Muscle of arm (tissue), 1 donor: ENCODE measurements at regions not wholly inside any gene's neighbourhood (a gene's known extent, or its start where the extent isn't known, plus 50 kb on each side); places are given as distances from the start of the nearest gene placed in this dataset.
"Not testable (repeated sequence)": the region's sequence is repeated elsewhere in the genome, so short reads cannot be mapped to it uniquely, and the experiment has no call there.

Experiments
- DNase-seq: peaks from one replicate; pipeline ENCODE4 v3.0.0-alpha.2; 2013

DNA sequence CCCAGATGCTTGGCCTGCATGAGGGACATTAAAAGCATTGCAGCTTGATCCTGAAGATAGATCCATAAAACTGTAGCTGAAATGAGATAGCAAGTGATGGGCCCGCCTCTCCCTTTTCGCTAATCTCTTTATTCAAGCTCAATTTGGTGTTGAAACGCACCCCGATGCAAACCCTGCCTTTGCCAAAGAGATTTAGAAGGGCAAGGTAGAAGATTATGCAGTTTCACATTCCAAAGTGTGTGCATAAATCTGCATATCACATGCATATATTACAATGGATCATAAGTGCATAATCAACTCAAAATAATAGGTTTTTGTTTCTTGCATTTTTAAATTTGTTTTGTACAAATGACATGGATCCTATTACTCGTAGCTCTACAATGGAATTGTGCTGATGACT is 80.1 kb upstream of the SHANK2 start:
- no peak for DNase-seq

GRCh38 chr11:71332046-71332445 is 79.7 kb upstream of the SHANK2 start:
- no peak for DNase-seq

DNA sequence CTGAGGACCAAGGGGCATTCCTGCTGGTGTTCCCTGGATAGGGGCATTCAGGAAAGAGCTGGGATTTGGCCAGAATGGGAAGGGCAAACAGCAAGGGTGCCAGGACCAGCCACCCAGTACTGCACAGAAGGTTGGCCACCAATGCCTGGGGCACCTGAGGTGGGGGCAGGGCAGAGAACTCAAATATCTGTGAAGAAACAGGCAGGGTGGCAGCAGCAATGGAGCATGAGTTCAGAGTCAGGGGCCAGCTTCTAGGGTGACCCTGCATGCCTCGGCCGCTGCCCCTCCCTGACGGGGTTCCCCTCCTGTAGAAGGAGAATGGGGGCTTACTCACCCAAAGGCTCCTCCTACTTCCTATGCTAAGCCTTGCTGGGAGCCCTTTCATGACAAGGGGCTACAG is 79.3 kb upstream of the SHANK2 start:
- no peak for DNase-seq

DNA sequence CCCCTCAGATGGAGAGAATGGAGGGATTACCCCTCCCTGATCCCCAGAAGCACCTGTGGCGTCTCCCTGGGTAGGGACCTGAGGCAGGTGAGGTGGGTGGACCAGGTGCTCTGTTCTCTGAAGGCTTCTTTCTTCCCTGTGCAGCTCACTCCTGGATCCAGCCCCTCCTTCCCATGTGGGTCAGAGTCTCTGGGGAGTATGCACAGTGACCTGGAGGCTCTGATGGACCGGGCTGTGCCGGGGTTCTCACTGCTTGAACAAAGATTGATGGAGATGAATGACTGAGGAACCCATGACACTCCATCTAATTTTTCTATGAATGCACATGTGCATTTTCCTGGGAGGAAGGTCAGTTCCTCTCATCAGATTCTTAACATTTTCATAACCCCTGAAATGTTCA is 78.6 kb upstream of the SHANK2 start:
- no peak for DNase-seq

DNA sequence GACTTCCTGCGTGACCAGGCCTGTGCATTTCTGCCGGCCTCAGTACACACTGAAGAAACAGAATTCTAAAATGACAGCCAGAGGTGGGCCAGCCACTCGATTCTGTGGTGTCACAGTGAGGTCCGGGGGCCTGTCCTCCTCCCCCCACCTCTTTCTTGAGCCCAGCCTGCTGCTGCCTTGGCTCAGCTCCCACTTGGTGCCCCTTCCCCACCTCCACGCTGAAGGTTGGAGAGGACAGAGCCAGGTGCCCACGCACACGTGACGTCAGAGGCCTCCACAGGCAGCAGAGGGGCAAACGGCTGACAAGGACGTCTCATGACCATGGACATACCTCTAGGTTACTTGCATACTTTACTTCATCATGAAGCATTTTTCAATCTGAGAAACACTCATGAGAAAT is 78.0 kb upstream of the SHANK2 start:
- no peak for DNase-seq

- DNase-seq, result no peak
Measured at GRCh38 chr11:71329786-71330185, 77.4 kb upstream of the SHANK2 start.

- DNase-seq, result no peak
Measured at GRCh38 chr11:71329165-71329510, 76.8 kb upstream of the SHANK2 start.

DNA sequence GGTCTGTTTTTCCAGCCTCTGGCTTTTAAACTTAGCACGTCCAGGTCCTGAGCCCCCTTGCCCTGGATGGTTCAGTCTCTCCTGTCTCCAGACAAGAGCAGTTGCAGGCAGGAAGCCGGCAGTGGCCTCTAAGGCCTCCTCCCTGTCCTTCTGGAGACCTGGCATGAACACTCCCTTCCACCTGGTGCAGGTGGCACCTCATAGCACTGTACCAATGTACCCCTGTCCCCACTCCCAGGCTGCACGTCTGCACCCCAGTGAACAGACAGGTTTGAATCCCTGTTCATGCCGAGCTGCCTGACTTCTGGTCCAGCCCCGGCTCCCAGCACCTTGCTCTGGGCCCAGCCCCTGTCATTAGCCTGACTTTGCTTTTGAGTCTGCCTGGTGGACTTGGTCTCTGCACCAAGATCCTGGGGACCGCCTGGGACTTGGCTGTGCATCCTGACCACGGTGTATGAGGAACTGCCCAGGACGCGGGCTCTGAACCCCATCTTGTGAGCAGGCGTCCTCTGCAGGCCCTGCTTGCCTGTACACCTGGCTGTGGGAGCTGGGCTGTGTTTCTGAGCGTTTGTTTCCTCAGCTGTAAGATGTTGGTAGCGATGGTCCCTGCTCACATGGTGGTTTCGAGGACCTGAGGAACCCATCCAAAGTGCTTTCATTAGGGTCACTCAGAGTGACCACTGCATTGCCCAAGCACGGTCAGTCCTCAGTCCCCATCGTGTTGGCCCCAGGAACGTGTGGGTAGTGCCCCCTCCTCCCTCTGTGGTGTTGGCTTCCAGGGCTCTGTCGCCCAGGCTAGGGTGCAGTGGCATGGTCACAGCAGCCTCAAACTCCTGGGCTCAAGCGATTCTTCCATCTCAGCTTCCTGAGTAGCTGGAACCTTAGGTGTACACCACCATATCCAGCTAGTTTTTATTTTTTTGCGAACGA is 75.0 kb upstream of the SHANK2 start:
- DNase-seq, result no peak

DNA sequence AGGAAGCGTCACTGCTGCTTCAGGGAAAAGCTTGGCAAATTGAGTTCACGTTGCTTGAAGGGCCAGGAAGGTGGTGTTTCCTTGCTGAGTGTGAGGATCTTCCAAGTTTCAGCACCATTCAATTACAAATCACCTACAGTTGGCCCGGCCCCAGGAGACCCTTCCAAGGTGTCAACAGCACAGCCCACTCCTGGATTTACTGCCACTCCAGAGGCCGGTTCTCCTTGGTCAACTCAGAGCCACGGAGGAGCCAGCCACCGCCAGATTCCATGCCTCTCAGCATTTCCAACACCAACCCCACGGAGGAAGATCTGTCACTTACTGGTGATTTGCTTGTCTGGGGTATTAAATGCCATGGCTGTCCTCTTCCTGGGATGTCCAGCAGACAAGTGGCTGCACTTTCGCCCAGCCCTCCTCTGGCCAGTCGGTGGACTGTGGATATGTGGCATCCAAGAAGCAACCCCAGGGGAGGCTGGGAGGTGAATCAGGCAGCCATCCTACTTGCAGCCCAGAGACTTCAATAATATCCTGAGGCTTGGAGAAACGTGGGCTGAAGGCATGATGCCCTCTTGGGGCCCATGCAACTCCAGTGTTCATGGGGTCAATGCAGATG is 74.1 kb upstream of the SHANK2 start:
- DNase-seq, result no peak

DNA sequence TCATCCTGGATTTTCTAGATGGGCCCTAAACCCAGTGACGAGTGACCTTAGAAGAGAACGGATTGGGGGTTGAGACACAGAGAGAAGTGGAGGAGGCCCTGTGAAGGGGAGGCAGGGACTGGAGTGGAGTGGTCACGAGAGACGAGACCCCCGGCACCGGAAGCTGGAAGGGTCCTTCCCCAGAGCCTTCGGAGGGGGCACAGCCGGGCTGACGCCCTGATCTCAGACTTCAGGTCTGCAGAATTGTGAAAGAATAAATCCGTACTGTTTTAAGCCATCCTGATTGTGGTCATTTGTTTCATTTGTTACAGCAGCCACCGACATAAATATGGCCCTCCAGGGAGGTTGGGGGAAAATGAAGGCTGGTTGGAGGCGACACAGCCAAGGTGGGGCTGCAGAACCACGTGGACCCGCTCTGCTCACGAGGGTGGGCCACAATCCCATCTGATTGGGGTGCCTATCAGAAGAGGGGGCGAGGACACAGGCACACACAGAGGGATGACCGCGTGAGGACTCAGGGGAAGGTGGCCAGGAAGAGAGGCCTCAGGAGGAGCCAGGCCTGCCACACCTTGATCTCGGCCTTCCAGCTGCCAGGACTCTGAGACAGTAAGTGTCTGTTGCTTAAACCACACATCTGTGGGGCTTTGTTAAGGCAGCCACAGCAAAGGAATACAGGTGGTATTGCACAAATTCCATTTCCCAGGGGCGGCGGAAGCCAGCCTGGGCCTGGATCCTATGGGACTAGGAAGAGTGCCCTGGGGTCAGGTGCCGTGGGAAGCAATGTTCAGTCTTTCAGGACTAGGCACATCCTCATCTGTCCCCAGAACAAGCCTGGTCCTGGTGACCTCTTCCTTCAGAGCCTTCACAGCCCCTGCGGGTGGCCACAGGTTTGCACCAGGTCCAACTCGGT is 73.3 kb upstream of the SHANK2 start:
- no peak for DNase-seq

DNA sequence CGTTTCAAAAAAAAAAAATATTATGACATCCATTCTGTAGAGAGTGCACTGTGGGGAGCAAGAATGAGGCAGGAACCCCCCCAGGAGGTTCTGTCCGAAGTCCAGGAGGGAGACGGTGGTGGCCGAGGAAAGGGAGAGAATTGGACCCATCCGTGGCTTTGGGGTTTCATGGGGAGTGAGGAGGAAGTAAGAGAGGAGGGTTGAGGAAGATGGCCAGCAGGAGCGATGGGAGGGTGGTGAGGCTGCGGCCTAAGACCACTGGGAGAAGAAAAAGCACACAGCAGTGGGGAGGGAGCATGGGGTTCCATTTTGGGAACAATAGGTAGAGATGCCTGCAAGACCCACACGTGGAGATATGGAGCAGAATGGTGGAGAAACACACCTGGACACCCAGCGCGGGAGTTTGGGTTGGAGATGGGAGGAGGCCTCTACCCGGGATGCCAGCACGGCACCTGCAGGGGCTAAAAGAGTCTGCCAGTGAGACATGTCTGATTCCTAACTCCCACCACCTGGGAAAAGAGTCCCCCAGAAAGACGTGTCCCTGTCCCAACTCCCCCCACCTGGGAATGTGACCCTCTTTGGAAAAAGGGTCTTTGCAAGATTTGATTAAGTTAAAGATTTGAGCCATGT is 72.5 kb upstream of the SHANK2 start:
- DNase-seq, result no peak

DNA sequence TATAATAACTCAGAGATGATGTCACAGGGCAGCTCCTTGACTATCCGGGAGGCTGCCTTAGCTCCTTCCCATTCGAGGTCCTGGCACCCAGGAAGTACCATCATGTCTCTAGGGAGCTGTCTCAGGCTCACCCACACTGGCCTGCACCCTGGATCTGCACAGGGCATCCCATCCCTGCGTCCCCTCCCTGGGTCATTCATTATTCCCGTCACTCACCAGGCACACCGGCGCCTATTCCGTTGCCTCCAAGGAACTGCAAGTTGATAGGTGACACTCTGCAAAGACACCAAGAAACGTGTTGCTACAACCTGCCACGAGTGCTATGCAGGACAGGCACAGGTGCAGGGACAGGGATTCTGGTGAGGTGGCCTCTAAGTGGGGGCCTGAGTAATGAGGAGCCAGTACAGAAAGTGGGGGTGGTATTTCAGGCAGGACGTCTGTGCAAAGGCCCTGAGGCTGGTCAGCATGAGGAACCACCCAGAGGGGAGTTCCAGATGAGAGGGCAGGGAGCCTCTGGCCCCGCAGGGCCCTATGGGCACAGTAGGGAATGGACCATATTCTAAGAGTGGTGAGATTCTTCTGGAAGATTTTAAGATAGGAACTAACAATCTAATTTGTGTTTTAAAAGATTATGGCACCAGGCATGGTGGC is 71.6 kb upstream of the SHANK2 start:
- DNase-seq, result no peak

DNA sequence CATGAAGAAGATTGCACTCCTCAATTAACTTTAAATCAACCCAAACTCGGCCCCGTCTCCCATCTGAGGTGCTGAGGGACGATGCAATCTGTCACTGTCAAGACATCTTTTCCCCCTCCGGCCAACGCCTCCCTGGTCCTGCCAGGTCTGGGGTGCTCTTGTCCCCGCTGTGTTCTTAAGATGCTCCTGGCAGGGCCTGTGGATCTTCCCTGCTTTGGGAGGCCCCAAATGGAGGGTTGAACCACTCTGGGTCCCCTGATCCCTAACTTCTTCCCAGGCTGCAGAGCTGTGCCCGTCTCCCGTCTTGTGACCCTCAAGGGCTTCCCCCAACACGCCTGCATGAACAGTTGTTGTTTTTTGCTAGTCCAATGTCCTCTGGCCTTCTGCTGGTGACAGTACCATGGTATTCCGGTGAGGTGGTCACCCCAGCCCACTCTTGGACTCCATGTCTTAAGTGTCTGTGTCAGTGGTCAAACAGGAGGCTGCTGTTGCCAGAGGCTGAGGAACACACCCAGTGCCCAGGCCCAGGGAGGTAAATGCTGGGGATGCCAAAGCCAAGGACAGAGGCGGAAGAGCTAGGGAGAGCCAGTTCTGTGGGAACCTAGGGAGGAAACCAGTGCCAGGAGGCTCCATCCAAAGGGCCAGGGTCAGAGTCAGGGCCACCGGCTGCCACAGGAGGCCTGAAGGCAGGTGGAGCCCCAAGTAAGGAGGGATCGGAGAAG is 70.6 kb upstream of the SHANK2 start:
- DNase-seq, result no peak

GRCh38 chr11:71322192-71322735 is 69.9 kb upstream of the SHANK2 start:
- no peak for DNase-seq

- DNase-seq, result no peak
Measured at GRCh38 chr11:71321433-71322191, 69.2 kb upstream of the SHANK2 start.

DNA sequence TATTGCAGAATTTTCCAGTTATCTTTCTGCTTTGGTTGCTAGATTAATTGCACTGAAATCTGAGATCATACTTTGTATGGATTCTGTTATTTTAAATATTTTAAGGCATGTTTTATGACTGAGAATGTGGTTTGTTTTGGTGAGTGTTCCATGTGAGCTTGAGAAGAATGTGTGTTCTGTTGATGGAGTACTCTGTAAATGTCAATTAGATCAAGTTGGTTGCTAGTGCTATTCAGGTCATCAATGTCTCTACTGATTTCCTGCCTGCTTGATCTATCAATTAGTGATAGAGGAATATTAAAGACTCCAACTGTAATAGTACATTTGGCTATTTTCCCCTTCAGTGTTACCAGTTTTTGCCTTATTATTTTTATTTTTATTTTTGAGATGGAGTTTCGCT is 64.3 kb upstream of the SHANK2 start:
- DNase-seq, result no peak

GRCh38 chr11:71312616-71313015 is 60.2 kb upstream of the SHANK2 start:
- not testable (repeated sequence) for DNase-seq

DNA sequence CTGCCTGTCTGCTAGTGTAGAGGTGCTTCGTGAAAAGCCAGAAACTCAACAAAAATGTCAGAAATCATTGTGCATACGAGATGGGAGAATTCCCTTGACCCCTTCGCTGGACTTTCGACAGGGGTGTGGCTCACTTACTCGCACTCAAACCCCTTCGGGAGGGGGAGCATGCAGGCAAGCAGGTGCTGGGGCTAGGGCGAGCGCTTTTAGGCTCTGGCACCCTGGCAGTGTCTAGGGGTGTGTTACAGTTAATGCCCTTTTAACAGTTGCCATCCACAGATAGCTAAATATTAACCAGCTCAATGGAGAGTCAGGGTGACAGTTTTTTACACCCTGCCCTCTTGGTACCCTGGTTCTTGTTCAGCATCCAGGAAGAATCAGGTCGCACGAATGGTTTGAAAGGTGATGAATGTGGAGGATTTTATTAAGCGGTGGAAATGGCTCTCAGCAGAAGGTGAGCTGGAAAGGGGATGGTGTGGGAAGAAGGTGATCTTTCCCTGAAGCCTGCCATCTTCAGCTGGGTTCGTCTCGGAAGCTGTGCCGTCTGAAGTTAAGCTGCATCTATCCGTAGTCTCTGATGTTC is 59.6 kb upstream of the SHANK2 start:
- DNase-seq, result no peak

GRCh38 chr11:71311176-71311925 is 59.0 kb upstream of the SHANK2 start:
- DNase-seq, result no peak
